ENCODE measurements at regions not wholly inside any gene's neighbourhood (a gene's known extent, or its start where the extent isn't known, plus 50 kb on each side); places are given as distances from the start of the nearest gene placed in this dataset.
A peak's percentile ranks its signal among the peaks of the same experiment; 100 is the strongest.

DNA sequence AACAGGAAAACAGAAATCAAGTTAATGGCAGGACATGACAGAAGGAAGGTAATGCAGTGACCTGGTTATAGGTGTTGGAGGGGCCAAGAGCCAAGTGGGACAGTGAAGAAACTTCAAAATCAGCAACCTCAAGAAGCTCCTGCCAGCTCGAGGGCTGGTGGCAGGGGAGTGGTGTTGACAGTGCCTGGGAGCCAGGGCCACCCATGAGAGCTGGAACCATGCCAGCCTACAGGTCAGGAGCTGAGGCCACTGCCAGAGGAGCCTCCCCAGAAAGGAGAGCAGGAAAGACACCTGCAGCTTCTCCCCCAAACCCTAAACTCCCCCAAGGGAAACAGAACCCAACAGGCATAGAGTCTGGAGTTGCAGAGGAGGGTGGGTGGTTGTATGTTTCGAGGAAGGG, 262.1 kb downstream of the LRFN2 start:
- Mint-ChIP-seq H3K27me3 (peaks cover 7% of the 10 kb centered on the region), H3K27ac (no peak overlapping the region), H3K4me1 (no peaks in the 10 kb centered on the region), H3K9me3 (no peaks in the 10 kb centered on the region), H3K4me3 (no peak overlapping the region), H3K36me3 (ENCODE audit: low read depth) (no peaks in the 10 kb centered on the region)
- CTCF ChIA-PET, result interaction anchor here (1.5 kb wide), 1 partner anchor 263 kb away, joined by 3 read pairs; no protein-coding TSS in a partner anchor
- POLR2A ChIA-PET, result no interaction called here
- no peak for DNase-seq

DNA sequence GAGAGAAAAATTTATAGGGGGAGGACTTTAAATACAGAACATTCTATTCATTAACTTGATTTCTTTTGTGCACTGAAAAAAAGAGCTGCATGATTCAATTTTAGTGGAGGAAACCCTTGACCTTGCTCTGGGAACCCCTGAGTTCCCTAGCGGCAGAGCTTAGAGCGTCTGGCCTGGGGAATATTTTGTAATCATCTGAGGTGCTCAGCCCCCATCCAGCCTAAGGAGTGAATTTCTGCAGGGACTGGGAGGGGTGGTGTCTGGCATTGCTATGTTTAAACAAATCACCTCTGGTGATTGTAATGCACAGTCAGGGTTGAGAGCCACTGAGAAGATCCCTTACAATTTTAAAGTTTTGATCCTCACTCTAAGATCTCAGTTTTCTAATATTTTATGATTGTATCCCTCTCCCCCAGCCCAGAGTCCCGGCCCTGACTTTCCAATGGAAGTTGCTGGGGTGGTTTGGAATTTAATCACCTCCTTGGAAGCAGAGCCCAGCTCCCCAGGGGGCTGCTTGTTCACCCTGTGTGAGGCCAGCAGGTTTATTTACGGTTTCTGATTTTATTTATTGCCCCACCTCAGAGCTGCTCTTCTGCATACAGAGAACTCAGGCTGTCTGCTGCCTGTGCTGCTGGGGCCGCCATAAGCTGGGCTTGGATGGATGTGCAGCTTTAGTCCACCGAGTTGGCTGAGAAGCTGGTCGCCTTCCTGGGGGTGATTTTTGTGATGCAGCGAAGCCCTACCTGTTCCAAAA, 263.1 kb downstream of the LRFN2 start:
- CTCF ChIA-PET, result interaction anchor here (1.5 kb wide), 1 partner anchor 264 kb away, joined by 3 read pairs; no protein-coding TSS in a partner anchor

DNA sequence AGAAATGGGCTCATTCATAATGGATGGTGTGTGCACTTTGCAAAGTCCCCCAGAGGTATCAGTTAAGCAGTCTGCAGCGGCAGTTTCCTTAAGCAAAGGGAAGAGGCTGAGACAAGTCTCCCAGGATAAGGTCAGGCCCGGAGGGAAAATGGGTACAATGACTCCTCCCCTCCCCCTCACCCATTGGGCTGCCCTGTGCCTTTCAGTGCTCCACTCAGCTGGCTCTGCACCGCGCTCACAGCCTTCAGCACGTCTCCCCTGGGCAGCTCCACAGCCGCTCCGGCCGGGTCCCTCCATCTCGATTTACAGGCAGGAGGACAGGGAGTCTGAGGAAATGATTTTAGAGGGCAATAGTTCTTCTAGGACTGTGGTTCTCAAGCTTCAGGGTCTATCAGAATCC, 264.8 kb downstream of the LRFN2 start:
- no peaks in the 10 kb centered on the region for H3K4me1 Mint-ChIP-seq
- peaks cover 7% of the 10 kb centered on the region for H3K27me3 Mint-ChIP-seq
- no peak overlapping the region for H3K4me3 Mint-ChIP-seq
- H3K27ac Mint-ChIP-seq, result no peak overlapping the region
- H3K9me3 Mint-ChIP-seq, result no peaks in the 10 kb centered on the region
- POLR2A ChIA-PET, result interaction anchor here (1.3 kb wide), 1 partner anchor 9 kb away, joined by 3 read pairs; no protein-coding TSS in a partner anchor
- DNase-seq, result no peak
- H3K36me3 Mint-ChIP-seq (ENCODE audit: low read depth), result no peaks in the 10 kb centered on the region
- CTCF ChIA-PET, result no interaction called here

More for the DNA sequence above, 263.1 kb downstream of the LRFN2 start:
- no peak for DNase-seq
- Mint-ChIP-seq H3K4me1 (no peaks in the 10 kb centered on the region), H3K36me3 (ENCODE audit: low read depth) (no peaks in the 10 kb centered on the region), H3K27me3 (peaks cover 7% of the 10 kb centered on the region), H3K27ac (no peak overlapping the region), H3K4me3 (no peak overlapping the region), H3K9me3 (no peaks in the 10 kb centered on the region)
- POLR2A ChIA-PET, result interaction anchor here (1.3 kb wide), 1 partner anchor 10 kb away, joined by 3 read pairs; no protein-coding TSS in a partner anchor

DNA sequence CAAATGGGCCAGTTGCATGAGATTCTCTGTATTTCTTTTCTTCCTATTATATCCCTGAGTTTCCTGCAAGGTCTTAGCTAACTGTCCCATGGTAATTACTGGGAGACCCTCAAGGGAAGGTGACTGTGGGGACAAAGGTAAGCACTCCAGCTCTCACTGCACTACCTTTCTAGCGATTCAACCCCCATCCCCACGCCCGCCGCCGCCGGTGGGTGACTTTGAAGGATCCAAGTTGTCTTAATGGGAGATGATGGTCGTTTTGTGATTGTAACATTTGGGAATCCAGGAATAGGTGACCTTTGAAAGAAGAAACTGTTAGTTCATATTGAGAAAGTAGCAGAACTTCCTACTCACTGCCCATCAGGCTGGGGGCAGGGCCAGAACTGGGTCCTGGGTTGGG, 265.5 kb downstream of the LRFN2 start:
- no peaks in the 10 kb centered on the region for H3K36me3 Mint-ChIP-seq (ENCODE audit: low read depth)
- no peak for DNase-seq
- peaks cover 7% of the 10 kb centered on the region for H3K27me3 Mint-ChIP-seq
- ChIA-PET CTCF (no interaction called here), POLR2A (no interaction called here)
- no peaks in the 10 kb centered on the region for H3K9me3 Mint-ChIP-seq
- H3K4me3 Mint-ChIP-seq, result no peak overlapping the region
- no peak overlapping the region for H3K27ac Mint-ChIP-seq
- H3K4me1 Mint-ChIP-seq, result no peaks in the 10 kb centered on the region

DNA sequence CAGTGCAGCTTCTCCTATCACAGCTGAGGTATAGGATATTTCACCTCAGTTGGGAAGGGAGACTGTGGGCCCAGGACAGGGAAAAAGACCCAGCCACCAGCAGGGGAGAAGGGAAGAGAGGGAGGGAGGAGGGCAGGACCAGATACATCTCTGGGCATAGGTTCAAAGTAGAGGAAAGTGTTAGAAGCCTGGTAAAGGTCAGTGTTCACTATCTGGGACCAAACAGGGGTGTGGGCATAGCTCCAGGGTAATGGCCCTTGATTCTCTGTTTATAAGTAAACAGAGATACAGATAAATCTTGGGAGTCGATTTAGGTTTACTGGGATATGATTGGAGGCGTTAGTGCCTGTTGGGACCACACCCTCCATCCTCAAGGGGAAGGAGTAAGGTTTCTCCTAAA, 266.2 kb downstream of the LRFN2 start:
- Mint-ChIP-seq H3K36me3 (ENCODE audit: low read depth) (no peaks in the 10 kb centered on the region), H3K27ac (no peak overlapping the region), H3K4me1 (no peaks in the 10 kb centered on the region), H3K4me3 (no peak overlapping the region), H3K27me3 (peaks cover 7% of the 10 kb centered on the region), H3K9me3 (no peaks in the 10 kb centered on the region)
- DNase-seq, result no peak
- POLR2A ChIA-PET, result no interaction called here
- CTCF ChIA-PET, result no interaction called here

DNA sequence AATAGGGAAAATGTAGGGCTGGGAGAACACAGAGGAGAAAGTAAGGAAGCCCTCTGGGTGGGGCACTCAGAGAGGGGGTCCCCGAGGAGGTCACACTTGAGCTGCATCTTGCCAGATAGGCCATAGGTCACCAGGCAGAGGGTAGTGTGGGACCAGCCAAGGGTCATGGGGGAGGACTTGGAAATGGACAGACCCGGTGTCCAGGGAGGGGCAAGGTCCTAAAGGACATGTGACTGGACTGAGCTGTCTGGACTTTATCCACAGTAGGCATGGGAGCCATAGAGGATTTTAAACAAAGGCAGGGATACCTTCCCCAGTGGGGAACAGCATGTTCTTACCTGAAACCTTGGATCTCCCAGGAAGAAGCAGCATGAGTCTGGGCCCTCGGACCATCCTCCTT, 266.7 kb downstream of the LRFN2 start:
- ChIA-PET POLR2A (no interaction called here), CTCF (no interaction called here)
- Mint-ChIP-seq H3K36me3 (ENCODE audit: low read depth) (no peaks in the 10 kb centered on the region), H3K27ac (no peak overlapping the region), H3K27me3 (peaks cover 7% of the 10 kb centered on the region), H3K4me1 (no peaks in the 10 kb centered on the region), H3K9me3 (no peaks in the 10 kb centered on the region), H3K4me3 (no peak overlapping the region)
- DNase-seq, result no peak

DNA sequence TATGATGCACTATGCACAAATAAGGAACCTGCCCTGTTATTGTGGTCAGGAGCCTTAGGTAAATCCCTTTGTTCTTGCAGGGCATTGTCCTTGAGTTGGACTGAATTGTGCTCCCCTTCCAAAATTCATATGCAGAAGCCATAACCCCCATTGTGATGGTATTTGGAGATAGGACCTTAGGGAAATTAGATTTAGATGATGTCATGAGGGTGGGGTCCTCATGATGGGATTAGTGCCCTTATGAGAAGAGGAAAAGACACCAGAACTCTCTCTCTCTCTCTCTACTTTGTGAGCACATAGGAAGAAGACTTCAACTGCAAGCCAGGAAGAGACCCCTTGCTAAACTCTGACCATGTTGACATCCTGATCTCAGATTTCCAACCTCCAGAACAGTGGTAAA, 268.0 kb downstream of the LRFN2 start:
- H3K27me3 Mint-ChIP-seq, result peaks cover 4% of the 10 kb centered on the region
- no peaks in the 10 kb centered on the region for H3K9me3 Mint-ChIP-seq
- ChIA-PET CTCF (no interaction called here), POLR2A (no interaction called here)
- DNase-seq, result no peak
- H3K4me1 Mint-ChIP-seq, result no peaks in the 10 kb centered on the region
- no peaks in the 10 kb centered on the region for H3K36me3 Mint-ChIP-seq (ENCODE audit: low read depth)
- H3K4me3 Mint-ChIP-seq, result no peak overlapping the region
- H3K27ac Mint-ChIP-seq, result no peak overlapping the region

DNA sequence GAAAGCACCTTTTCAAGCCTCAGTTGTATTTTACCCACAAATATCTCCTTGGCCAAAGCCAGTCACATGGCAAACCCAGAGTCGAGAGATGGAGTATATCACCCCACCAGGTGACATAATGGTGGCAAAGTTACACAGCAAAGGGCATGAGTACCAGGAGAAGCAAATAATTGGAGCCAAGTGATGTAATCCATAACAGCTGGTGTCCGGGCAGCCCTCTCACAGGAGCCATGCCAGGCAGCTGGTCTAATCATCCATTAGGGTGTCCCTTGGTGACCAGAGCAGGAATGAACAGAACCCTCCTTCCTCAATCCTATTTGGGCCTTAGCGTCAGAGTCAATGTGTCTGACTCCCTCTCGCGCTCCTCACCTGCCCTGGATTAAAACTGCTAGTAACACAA, 272.1 kb downstream of the LRFN2 start:
- Mint-ChIP-seq H3K9me3 (no peaks in the 10 kb centered on the region), H3K4me1 (no peaks in the 10 kb centered on the region), H3K36me3 (ENCODE audit: low read depth) (no peaks in the 10 kb centered on the region), H3K27me3 (peaks cover 3% of the 10 kb centered on the region), H3K27ac (no peak overlapping the region), H3K4me3 (no peak overlapping the region)
- DNase-seq, result no peak
- ChIA-PET CTCF (no interaction called here), POLR2A (no interaction called here)

DNA sequence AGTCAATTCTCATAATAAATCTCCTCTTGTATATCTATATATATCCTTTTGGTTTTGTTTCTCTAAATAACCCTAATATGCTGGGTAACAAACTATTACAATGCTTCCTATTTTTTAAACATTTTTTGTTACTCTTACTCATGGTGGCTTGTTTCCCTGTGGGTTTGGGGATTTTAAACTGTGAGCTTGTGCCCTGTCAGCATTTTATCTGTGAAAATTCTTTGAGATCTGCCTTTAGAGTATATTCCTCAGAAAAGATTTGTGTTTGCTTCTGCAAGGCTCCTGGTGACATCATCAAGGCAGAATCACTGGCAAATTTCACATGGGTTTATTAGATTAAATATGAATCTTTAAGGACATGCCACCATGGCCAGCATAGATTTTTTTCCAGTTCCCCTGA, 273.6 kb downstream of the LRFN2 start:
- ChIA-PET POLR2A (interaction anchor here (0.9 kb wide), 1 partner anchor 10 kb away, joined by 3 read pairs; no protein-coding TSS in a partner anchor), CTCF (no interaction called here)
- Mint-ChIP-seq H3K4me1 (no peaks in the 10 kb centered on the region), H3K4me3 (no peak overlapping the region), H3K9me3 (no peaks in the 10 kb centered on the region), H3K27me3 (peaks cover 5% of the 10 kb centered on the region), H3K27ac (no peak overlapping the region), H3K36me3 (ENCODE audit: low read depth) (no peaks in the 10 kb centered on the region)
- no peak for DNase-seq

DNA sequence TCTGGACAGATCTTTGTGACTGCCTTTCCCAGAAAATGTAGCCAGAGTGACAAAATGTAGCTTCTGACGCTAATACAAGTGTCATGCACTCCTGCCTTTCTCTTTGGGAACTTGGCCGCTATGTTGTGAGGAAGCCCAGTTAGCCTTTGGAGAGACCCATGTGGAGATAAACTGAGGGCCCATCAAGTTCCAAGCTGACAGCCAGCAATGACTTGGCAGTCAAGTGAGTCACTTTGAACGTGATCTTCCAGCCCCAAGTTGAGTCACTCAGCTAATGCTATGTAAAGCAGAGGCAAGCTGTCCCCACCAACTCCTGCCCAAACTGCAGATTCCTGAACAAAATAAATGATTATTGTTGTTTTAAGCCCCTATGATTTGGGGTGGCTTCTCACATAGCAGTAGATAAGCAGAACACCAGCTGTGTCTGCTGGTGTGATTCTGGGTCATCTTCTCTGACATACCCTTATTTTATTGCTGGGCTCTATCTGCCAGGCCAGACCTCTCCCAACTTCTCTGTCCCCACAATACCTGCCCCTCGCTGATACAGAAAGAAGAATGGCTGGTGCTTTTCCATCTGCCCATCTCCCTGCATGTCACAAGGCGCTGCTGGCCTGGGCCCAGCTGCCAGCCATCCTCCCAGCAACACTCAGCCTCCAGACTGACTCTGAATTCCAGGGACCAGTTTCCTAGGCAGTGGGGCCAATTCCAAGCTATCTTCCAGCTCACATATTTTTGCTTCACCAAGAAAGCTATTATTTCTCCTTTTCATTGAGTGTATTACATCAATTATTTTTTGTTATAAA, 274.8 kb downstream of the LRFN2 start:
- DNase-seq, result no peak
- peaks cover 8% of the 10 kb centered on the region for H3K27me3 Mint-ChIP-seq
- no peaks in the 10 kb centered on the region for H3K9me3 Mint-ChIP-seq
- H3K4me3 Mint-ChIP-seq, result no peak overlapping the region
- no peaks in the 10 kb centered on the region for H3K4me1 Mint-ChIP-seq
- no peaks in the 10 kb centered on the region for H3K36me3 Mint-ChIP-seq (ENCODE audit: low read depth)
- POLR2A ChIA-PET, result no interaction called here
- CTCF ChIA-PET, result no interaction called here
- H3K27ac Mint-ChIP-seq, result no peak overlapping the region

DNA sequence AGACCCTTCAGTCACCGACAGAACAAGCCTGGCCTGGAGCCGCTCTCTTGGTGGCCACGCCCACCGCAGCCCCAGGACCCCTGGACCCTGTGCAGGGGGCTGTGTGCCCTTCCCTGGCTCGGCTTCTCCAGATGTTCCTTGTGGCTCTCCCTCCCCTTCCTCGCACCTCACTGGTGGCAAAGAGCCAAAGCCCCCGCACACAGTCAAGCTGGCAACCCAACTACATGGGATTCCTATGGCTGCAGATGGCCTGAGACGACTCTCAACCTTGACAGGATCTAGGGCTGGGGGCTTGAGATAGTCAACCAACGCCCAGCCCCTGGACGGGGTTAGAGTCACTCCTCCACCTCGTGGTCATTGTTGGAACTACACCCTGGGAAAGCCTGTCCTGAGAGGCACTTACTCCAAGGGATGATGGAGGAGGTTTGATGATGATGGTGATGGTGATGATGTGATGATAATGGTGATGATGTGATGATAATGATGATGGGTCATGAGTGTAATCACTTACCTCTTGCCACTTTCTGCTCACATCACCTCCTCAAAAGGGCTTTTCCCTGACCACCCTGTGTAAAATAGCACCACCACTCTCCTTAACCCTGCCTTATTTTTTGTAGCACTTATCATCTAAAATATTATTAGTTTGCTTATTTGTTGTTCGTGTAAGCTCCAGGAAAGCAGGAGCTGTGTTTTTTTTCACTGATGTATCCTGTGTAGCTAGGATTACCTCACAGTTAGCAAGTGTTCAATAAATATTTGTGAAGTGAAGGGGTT, 278.4 kb downstream of the LRFN2 start:
- H3K27me3 Mint-ChIP-seq, result peaks cover 24% of the 10 kb centered on the region
- H3K27ac Mint-ChIP-seq, result no peak overlapping the region
- no peaks in the 10 kb centered on the region for H3K4me1 Mint-ChIP-seq
- H3K36me3 Mint-ChIP-seq (ENCODE audit: low read depth), result no peaks in the 10 kb centered on the region
- CTCF ChIA-PET, result interaction anchor here (0.7 to 1.3 kb wide), 4 partner anchors 9 to 443 kb away, joined by 3 to 5 read pairs (median 4); no protein-coding TSS in a partner anchor
- H3K9me3 Mint-ChIP-seq, result no peaks in the 10 kb centered on the region
- no peak overlapping the region for H3K4me3 Mint-ChIP-seq
- POLR2A ChIA-PET, result no interaction called here
- DNase-seq, result peak; percentile 61

DNA sequence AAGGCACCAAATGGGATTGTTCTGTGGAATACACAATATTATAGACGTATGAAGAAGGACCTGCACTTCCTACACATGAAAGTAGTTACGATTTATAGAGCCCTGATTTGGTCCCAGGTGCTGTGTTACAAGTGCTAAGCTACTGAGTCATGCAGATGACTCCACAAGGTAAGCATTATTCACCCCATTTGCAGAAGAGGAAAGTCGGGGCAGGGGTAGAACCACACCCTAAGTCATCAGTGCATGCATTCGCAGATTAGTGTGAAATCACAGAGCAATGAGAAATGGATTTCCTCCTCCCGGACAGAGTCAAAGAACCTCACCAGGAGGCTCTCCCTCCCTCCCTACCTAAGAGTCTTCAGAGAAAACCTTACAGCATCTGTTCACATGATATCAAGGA, 279.5 kb downstream of the LRFN2 start:
- Mint-ChIP-seq H3K27ac (no peak overlapping the region), H3K4me1 (no peaks in the 10 kb centered on the region), H3K4me3 (no peak overlapping the region), H3K9me3 (no peaks in the 10 kb centered on the region), H3K27me3 (peaks cover 23% of the 10 kb centered on the region), H3K36me3 (ENCODE audit: low read depth) (no peaks in the 10 kb centered on the region)
- ChIA-PET POLR2A (no interaction called here), CTCF (no interaction called here)
- no peak for DNase-seq

DNA sequence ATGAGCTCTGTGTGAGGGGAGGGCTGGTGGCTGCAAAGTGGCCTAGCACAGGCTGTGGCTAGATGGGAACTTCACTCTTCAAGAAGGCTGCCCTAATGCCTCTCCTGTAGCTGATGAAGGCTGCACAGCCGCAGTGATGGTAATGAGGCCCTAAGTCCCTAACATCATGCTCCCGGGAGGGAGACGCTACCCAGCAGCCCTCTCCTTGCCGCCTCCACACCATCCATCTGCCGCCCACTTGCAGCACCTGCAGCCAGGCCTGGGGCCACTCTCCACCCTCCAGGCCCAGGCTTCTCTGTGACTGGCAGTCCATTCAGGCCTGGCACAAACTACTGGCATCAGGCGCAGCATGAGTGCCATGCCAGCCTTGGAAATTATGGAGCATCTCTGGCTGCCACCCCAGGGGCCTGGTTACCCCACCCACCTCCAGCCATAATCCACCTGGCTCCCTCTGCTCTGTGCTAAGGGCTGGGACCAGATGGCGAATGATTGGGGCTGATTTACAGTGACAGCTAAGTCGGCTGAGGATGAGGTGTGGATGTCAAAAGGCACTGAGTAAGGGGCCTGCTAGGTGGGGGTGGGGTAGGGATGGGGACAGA, 284.2 kb downstream of the LRFN2 start:
- peaks cover 18% of the 10 kb centered on the region for H3K27me3 Mint-ChIP-seq
- H3K36me3 Mint-ChIP-seq (ENCODE audit: low read depth), result no peaks in the 10 kb centered on the region
- no peaks in the 10 kb centered on the region for H3K4me1 Mint-ChIP-seq
- ChIA-PET POLR2A (no interaction called here), CTCF (no interaction called here)
- DNase-seq, result no peak
- H3K9me3 Mint-ChIP-seq, result peaks cover 2% of the 10 kb centered on the region
- H3K27ac Mint-ChIP-seq, result no peak overlapping the region
- no peak overlapping the region for H3K4me3 Mint-ChIP-seq
